OCI-LY3 (cell line): ENCODE measurements at regions not wholly inside any gene's neighbourhood (a gene's known extent, or its start where the extent isn't known, plus 50 kb on each side); places are given as distances from the start of the nearest gene placed in this dataset.

ENCODE experiments used
- H2AFZ ChIP-seq: fragments of 200-600, 300-600 bp; shearing (Covaris generic); 2 replicates; pipeline ENCODE4 v1.6.0; 2014; ENCODE audit warnings: antibody characterized with exemption, low read depth, low read length
- H3K27ac ChIP-seq: fragments of 200-600, 300-600 bp; sonication (generic); 2 replicates; pipeline ENCODE4 v1.5.1; 2014; ENCODE audit warnings: mild to moderate bottlenecking, low read length, moderate library complexity, mixed read lengths
- H3K27me3 ChIP-seq: fragments of 200-600, 300-600 bp; sonication (generic); 2 replicates; pipeline ENCODE4 v1.6.1; 2014; ENCODE audit warnings: low read depth, low read length, mixed read lengths
- H3K36me3 ChIP-seq: fragments of 200-600, 300-600 bp; sonication (generic); replicated peaks from 2 replicates; pipeline ENCODE3; 2014; ENCODE audit warnings: low read depth, low read length, mixed read lengths
- H3K4me1 ChIP-seq: fragments of 300-600, 200-600 bp; sonication (generic); 2 replicates; pipeline ENCODE4 v1.6.1; 2014; ENCODE audit warnings: low read length, mixed read lengths
- H3K4me2 ChIP-seq: fragments of 200-600, 300-600 bp; sonication (generic); 2 replicates; pipeline ENCODE4 v1.6.1; 2014; ENCODE audit warnings: low read length, mixed read lengths
- H3K4me3 ChIP-seq: fragments of 300-600, 200-600 bp; sonication (generic); 2 replicates; pipeline ENCODE4 v1.5.1; 2014; ENCODE audit warnings: antibody characterized with exemption, mild to moderate bottlenecking, low read length, moderate library complexity
- H3K79me2 ChIP-seq: fragments of 300-600, 200-600 bp; shearing (Covaris generic); 2 replicates; pipeline ENCODE4 v1.6.1; 2014; ENCODE audit warnings: mild to moderate bottlenecking, low read length, mixed read lengths
- H3K9ac ChIP-seq: fragments of 300-600, 200-600 bp; shearing (Covaris generic); 2 replicates; pipeline ENCODE4 v1.6.0; 2014; ENCODE audit warnings: mild to moderate bottlenecking, low read length, moderate library complexity
- H3K9me3 ChIP-seq: fragments of 200-600, 300-600 bp; shearing (Covaris generic); 2 replicates; pipeline ENCODE4 v1.6.1; 2014; ENCODE audit warnings: low read length, mixed read lengths; ENCODE audit not compliant: insufficient read depth
- H4K20me1 ChIP-seq: fragments of 200-600, 300-600 bp; sonication (generic); 2 replicates; pipeline ENCODE4 v1.6.1; 2016; ENCODE audit warnings: low read length, mixed read lengths; ENCODE audit not compliant: insufficient read depth
- EZH2phosphoT487 ChIP-seq: fragments of 200-600 bp; shearing (Covaris generic); IDR thresholded peaks from 2 replicates; pipeline ENCODE4 v1.6.1; 2018; ENCODE audit warnings: antibody characterized with exemption, mixed run types, low read depth
- TF ChIP-seq, protein P1 (sequence below): fragments of 200-600, 300-600 bp; sonication (generic); IDR thresholded peaks from 2 replicates; pipeline ENCODE4 v1.5.1; 2014; ENCODE audit warnings: antibody characterized with exemption, low read length, low read depth

- Histone ChIP-seq H3K79me2 (no peaks in the 10 kb centered on the region), H3K36me3 (no peaks in the 10 kb centered on the region), H3K27ac (no peak overlapping the region), H4K20me1 (no peaks in the 10 kb centered on the region), H3K9ac (no peak overlapping the region), H2AFZ (no peak overlapping the region), H3K9me3 (no peaks in the 10 kb centered on the region), H3K27me3 (no peaks in the 10 kb centered on the region), H3K4me1 (no peaks in the 10 kb centered on the region), H3K4me3 (no peak overlapping the region), H3K4me2 (no peak overlapping the region)
- TF ChIP-seq EZH2phosphoT487, result no peak
These were observed 324.2 kb upstream of the FAR2 start for GRCh38 chr12:28824849-28825248.

DNA sequence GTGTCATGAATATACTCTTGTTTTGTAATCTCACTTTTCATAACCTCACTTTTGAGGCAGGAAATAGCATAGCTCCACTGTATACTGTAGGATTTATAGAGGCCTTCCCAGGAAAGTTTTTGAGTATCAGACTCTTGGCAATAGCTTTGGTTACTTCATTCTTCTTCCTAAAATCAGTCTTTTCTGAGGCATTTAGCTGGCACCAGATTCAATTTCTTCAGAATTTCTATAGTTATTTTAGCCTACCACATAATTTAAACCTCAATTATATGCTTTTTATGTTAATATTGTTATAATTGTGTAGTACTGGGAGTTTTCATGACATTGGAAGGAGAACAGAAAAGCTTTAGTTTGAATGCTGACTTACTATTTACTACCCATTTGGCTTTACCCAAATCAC is 322.3 kb upstream of the FAR2 start:
- TF ChIP-seq EZH2phosphoT487, result no peak
- TF ChIP-seq, protein P1, sequence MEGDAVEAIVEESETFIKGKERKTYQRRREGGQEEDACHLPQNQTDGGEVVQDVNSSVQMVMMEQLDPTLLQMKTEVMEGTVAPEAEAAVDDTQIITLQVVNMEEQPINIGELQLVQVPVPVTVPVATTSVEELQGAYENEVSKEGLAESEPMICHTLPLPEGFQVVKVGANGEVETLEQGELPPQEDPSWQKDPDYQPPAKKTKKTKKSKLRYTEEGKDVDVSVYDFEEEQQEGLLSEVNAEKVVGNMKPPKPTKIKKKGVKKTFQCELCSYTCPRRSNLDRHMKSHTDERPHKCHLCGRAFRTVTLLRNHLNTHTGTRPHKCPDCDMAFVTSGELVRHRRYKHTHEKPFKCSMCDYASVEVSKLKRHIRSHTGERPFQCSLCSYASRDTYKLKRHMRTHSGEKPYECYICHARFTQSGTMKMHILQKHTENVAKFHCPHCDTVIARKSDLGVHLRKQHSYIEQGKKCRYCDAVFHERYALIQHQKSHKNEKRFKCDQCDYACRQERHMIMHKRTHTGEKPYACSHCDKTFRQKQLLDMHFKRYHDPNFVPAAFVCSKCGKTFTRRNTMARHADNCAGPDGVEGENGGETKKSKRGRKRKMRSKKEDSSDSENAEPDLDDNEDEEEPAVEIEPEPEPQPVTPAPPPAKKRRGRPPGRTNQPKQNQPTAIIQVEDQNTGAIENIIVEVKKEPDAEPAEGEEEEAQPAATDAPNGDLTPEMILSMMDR, result no peak
- no peak overlapping the region for H3K9ac ChIP-seq
- H3K9me3 ChIP-seq, result no peaks in the 10 kb centered on the region
- no peak overlapping the region for H2AFZ ChIP-seq
- no peak overlapping the region for H3K4me3 ChIP-seq
- no peaks in the 10 kb centered on the region for H3K36me3 ChIP-seq
- H3K27me3 ChIP-seq, result no peaks in the 10 kb centered on the region
- H3K4me2 ChIP-seq, result no peak overlapping the region
- H3K4me1 ChIP-seq, result no peaks in the 10 kb centered on the region
- no peak overlapping the region for H3K27ac ChIP-seq
- H3K79me2 ChIP-seq, result no peaks in the 10 kb centered on the region
- H4K20me1 ChIP-seq, result no peaks in the 10 kb centered on the region

DNA sequence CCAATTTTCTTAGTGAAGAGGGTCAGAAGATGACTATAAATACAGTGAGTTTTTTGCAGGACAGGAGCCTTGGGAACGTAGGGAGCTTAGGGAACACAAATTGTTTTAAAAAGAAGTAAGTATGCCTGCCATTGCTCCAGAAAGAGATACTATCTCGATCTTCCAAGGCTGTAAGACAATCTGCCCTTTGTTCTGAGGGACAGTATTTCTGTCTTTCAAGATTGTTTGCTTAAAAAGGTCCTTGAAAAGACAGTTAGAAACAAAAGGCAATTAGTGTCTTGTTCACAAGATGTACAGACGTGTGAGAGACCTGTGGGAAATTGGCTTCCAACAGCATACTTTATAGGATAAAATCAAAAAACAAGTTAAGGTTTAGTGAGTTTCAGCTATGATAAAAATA is 321.2 kb upstream of the FAR2 start:
- Histone ChIP-seq H3K9ac (no peak overlapping the region), H4K20me1 (no peaks in the 10 kb centered on the region), H3K36me3 (no peaks in the 10 kb centered on the region), H3K27me3 (no peaks in the 10 kb centered on the region), H3K79me2 (no peaks in the 10 kb centered on the region), H2AFZ (no peak overlapping the region), H3K27ac (no peak overlapping the region), H3K4me1 (no peaks in the 10 kb centered on the region), H3K4me3 (no peak overlapping the region), H3K4me2 (no peak overlapping the region), H3K9me3 (no peaks in the 10 kb centered on the region)
- TF ChIP-seq EZH2phosphoT487, result no peak
- TF ChIP-seq, protein P1, result no peak

DNA sequence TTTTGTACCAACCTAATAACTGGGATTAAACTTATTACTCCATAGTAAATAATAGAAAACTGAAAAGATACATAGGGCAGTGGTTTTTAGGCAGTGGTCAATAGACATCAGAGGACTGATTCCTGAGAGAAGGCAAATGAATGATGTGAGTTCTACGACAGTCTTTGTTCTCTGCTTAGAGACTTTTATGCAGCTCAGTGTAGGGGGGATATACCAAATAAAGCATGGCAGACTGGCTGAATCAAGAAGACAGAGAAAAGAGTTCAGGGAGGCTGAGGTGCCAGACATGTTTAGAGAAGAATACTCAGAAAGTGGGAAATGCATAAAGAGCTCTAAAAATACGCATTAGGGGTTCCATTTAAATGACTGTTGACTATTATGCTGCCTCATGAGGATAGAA is 320.8 kb upstream of the FAR2 start:
- Histone ChIP-seq H3K4me1 (no peaks in the 10 kb centered on the region), H2AFZ (no peak overlapping the region), H3K4me3 (no peak overlapping the region), H3K4me2 (no peak overlapping the region), H3K36me3 (no peaks in the 10 kb centered on the region), H3K27me3 (no peaks in the 10 kb centered on the region), H3K9ac (no peak overlapping the region), H3K27ac (no peak overlapping the region), H4K20me1 (no peaks in the 10 kb centered on the region), H3K9me3 (no peaks in the 10 kb centered on the region), H3K79me2 (no peaks in the 10 kb centered on the region)
- no peak for TF ChIP-seq EZH2phosphoT487
- TF ChIP-seq, protein P1, result no peak

DNA sequence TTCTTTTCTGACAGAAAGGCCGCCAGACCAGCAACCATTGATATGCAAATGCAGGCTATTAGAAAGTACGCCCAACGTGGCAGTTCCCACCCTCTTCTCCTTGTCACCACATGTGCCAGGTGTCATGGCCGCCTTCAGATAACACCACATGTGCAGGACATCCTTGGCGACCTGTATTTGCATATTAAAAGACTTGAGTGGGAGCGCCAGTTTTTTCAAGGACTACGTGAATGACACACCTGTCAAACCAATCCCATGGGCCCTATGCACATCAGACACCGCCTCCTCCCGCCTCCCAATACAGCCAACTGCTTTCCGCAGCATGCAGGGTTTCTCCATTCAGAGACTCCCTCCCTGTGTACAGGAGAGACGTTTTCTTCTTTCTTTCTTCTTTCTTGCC is 318.6 kb upstream of the FAR2 start:
- no peaks in the 10 kb centered on the region for H3K36me3 ChIP-seq
- no peaks in the 10 kb centered on the region for H3K27me3 ChIP-seq
- H4K20me1 ChIP-seq, result no peaks in the 10 kb centered on the region
- no peak overlapping the region for H3K4me2 ChIP-seq
- no peak overlapping the region for H3K9ac ChIP-seq
- no peaks in the 10 kb centered on the region for H3K79me2 ChIP-seq
- no peak overlapping the region for H3K27ac ChIP-seq
- TF ChIP-seq EZH2phosphoT487, result no peak
- TF ChIP-seq, protein P1, result no peak
- H3K4me1 ChIP-seq, result no peaks in the 10 kb centered on the region
- no peak overlapping the region for H2AFZ ChIP-seq
- H3K9me3 ChIP-seq, result no peaks in the 10 kb centered on the region
- H3K4me3 ChIP-seq, result no peak overlapping the region
